ENCODE measurements at regions not wholly inside any gene's neighbourhood (a gene's known extent, or its start where the extent isn't known, plus 50 kb on each side); places are given as distances from the start of the nearest gene placed in this dataset.
"Not testable (repeated sequence)": the region's sequence is repeated elsewhere in the genome, so short reads cannot be mapped to it uniquely, and the experiment has no call there.

- H3K36me3 ChIP-seq (replicated peaks in 1 of 2; ENCODE audit: control insufficient read depth in 1 of 2, insufficient read depth in 2 of 2, low read length in 1 of 2), result no peaks in the 10 kb centered on the region
- no peak for DNase-seq
- H3K4me3 ChIP-seq (ENCODE audit: low read depth in 2 of 2, low read length in 1 of 2), result no peak overlapping the region
- ChIA-PET POLR2A (no interaction called here), CTCF (no interaction called here)
- no peaks in the 10 kb centered on the region for H3K9me3 ChIP-seq
- WGBS (ENCODE audit: low lambda C conversion rate), result 16% methylated on average over 18 of the region's 18 CpGs
- H3K9me2 ChIP-seq, result no peaks in the 10 kb centered on the region
- no peaks in the 10 kb centered on the region for H4K20me1 ChIP-seq (ENCODE audit: insufficient read depth)
- no peaks in the 10 kb centered on the region for H3K27me3 ChIP-seq (ENCODE audit: insufficient read depth)
- H3K4me1 ChIP-seq (ENCODE audit: control insufficient read depth in 1 of 2, insufficient read depth in 2 of 2, low read depth in 1 of 2, low read length in 1 of 2), result no peaks in the 10 kb centered on the region
- no peak overlapping the region for H2AFZ ChIP-seq (ENCODE audit: low read depth)
- no peaks in the 10 kb centered on the region for H3F3A ChIP-seq (replicated peaks; ENCODE audit: insufficient read depth)
- no peak for TF ChIP-seq NRF1 (IDR thresholded peaks at IDR 0.05; ENCODE audit: low read depth, low read length)
- TF ChIP-seq ELF1 (IDR thresholded peaks at IDR 0.05), result no peak
- TF ChIP-seq USF2 (IDR thresholded peaks at IDR 0.05; ENCODE audit: borderline replicate concordance, low read depth, low read length), result no peak
- TF ChIP-seq REST (IDR thresholded peaks at IDR 0.05; ENCODE audit: low read depth, low read length), result no peak
- TF ChIP-seq MAX (IDR thresholded peaks at IDR 0.05; ENCODE audit: low read depth), result no peak
- TF ChIP-seq RFX5 (IDR thresholded peaks at IDR 0.05; ENCODE audit: low read length), result no peak
- TF ChIP-seq JUND (IDR thresholded peaks at IDR 0.05), result no peak
- TF ChIP-seq RXRA (IDR thresholded peaks at IDR 0.05; ENCODE audit: borderline replicate concordance, low read depth), result no peak
- no peak for TF ChIP-seq FOSL2 (IDR thresholded peaks at IDR 0.05; ENCODE audit: borderline replicate concordance, low read depth)
- TF ChIP-seq TAF1 (IDR thresholded peaks at IDR 0.05; ENCODE audit: borderline replicate concordance, low read depth, low read length), result no peak
- no peak for TF ChIP-seq FOXM1 (IDR thresholded peaks at IDR 0.05; ENCODE audit: low read depth)
- TF ChIP-seq TEAD4 (IDR thresholded peaks at IDR 0.05; ENCODE audit: borderline replicate concordance, insufficient read depth), result no peak
- no peak for TF ChIP-seq POLR2AphosphoS5 (IDR thresholded peaks at IDR 0.05; ENCODE audit: low read depth, low read length)
- no peak for TF ChIP-seq RAD21 (IDR thresholded peaks at IDR 0.05; ENCODE audit: low read length)
- H3K27ac ChIP-seq (ENCODE audit: low read depth in 2 of 2, low read length in 1 of 2), result no peak overlapping the region
- no peak overlapping the region for H3K4me2 ChIP-seq
- no peaks in the 10 kb centered on the region for H3K79me2 ChIP-seq (ENCODE audit: insufficient read depth)
- no peak overlapping the region for H3K9ac ChIP-seq
These were observed 650.3 kb upstream of the ALG10B start for GRCh38 chr12:37666069-37666781.

GRCh38 chr12:37668557-37668956, 648.0 kb upstream of the ALG10B start:
- H3K9me2 ChIP-seq, result not testable (repeated sequence)

More at GRCh38 chr12:37668557-37668956, 648.0 kb upstream of the ALG10B start:
- H3K27me3 ChIP-seq (ENCODE audit: insufficient read depth); CTCF ChIA-PET; DNase-seq; H3F3A ChIP-seq (replicated peaks; ENCODE audit: insufficient read depth); POLR2A ChIA-PET; H3K27ac ChIP-seq (ENCODE audit: low read depth in 2 of 2, low read length in 1 of 2); H3K36me3 ChIP-seq (replicated peaks in 1 of 2; ENCODE audit: control insufficient read depth in 1 of 2, insufficient read depth in 2 of 2, low read length in 1 of 2); H3K4me2 ChIP-seq; H3K4me1 ChIP-seq (ENCODE audit: control insufficient read depth in 1 of 2, insufficient read depth in 2 of 2, low read depth in 1 of 2, low read length in 1 of 2); H3K9ac ChIP-seq; H3K9me3 ChIP-seq; H3K4me3 ChIP-seq (ENCODE audit: low read depth in 2 of 2, low read length in 1 of 2); H4K20me1 ChIP-seq (ENCODE audit: insufficient read depth); H2AFZ ChIP-seq (ENCODE audit: low read depth); H3K79me2 ChIP-seq (ENCODE audit: insufficient read depth): not testable (repeated sequence)
- WGBS (ENCODE audit: low lambda C conversion rate), result 36% methylated on average over 2 of the region's 2 CpGs

Measured in SK-N-SH (cell line).